HEK293 (cell line): ENCODE measurements at regions not wholly inside any gene's neighbourhood (a gene's known extent, or its start where the extent isn't known, plus 50 kb on each side); places are given as distances from the start of the nearest gene placed in this dataset.
"Not testable (repeated sequence)": the region's sequence is repeated elsewhere in the genome, so short reads cannot be mapped to it uniquely, and the experiment has no call there.

ENCODE experiments used
- CTCF ChIA-PET: fragments of 350-600 bp; formaldehyde crosslinking; extraction: SDS; loops from one replicate; lab custom pipeline; 2021; ENCODE audit warnings: antibody characterized with exemption; lab: Yijun Ruan, JAX
- POLR2A ChIA-PET: fragments of 300-600 bp; formaldehyde crosslinking; extraction: SDS; loops from one replicate; lab custom pipeline; 2020; ENCODE audit warnings: antibody characterized with exemption, inconsistent platforms; lab: Yijun Ruan, JAX
- H3K27ac ChIP-seq: fragments of 200-500 bp; sonication (Bioruptor generic); 2 replicates; pipeline ENCODE4 v1.5.1; 2014; ENCODE audit warnings: low read depth, low read length, control low read depth, inconsistent platforms; ENCODE audit errors: extremely low read depth
- H3K36me3 ChIP-seq, 2 experiments: fragments of 200-500 bp in 1 of 2; sonication (Bioruptor generic) in 1 of 2; 1 replicate in 1 of 2; 2 replicates in 1 of 2; pipeline ENCODE4 v1.5.1; 2014 to 2017; ENCODE audit warnings: inconsistent platforms in 2 of 2, low read length in 2 of 2; ENCODE audit not compliant: control insufficient read depth in 2 of 2, insufficient read depth in 1 of 2
- H3K4me1 ChIP-seq: fragments of 200-500 bp; sonication (Bioruptor generic); 2 replicates; pipeline ENCODE4 v1.5.1; 2014; ENCODE audit warnings: mild to moderate bottlenecking, low read length, inconsistent platforms; ENCODE audit not compliant: control insufficient read depth, insufficient read depth
- H3K4me3 ChIP-seq: 2 replicates; pipeline ENCODE4 v1.5.1; 2011; ENCODE audit warnings: low read depth, mild to moderate bottlenecking, control low read depth, low read length, moderate library complexity
- H3K9me3 ChIP-seq: fragments of 200-500 bp; sonication (Bioruptor generic); 2 replicates; pipeline ENCODE4 v1.5.1; 2014; ENCODE audit warnings: low read depth, low read length, inconsistent platforms; ENCODE audit not compliant: control insufficient read depth, insufficient read depth
- SALL2 ChIP-seq: fragments of 450-650 bp; formaldehyde crosslinking; IDR thresholded peaks from 2 replicates; pipeline ENCODE4 v1.5.0; 2017; ENCODE audit warnings: missing biosample characterization, mild to moderate bottlenecking, missing genetic modification characterization, borderline replicate concordance
- SETDB1 ChIP-seq: IDR thresholded peaks from one replicate; pipeline ENCODE4 v1.6.1; 2017; ENCODE audit warnings: mild to moderate bottlenecking, low read length, moderate library complexity, mixed read lengths; ENCODE audit not compliant: insufficient read length
- ZFP37 ChIP-seq: fragments of 450-650 bp; formaldehyde crosslinking; IDR thresholded peaks from 2 replicates; pipeline ENCODE4 v1.5.1; 2016; ENCODE audit warnings: missing biosample characterization, missing genetic modification characterization
- ZNF26 ChIP-seq: fragments of 450-650 bp; formaldehyde crosslinking; IDR thresholded peaks from 2 replicates; pipeline ENCODE4 v1.5.1; 2016; ENCODE audit warnings: missing biosample characterization, missing genetic modification characterization
- ZNF514 ChIP-seq: fragments of 450-650 bp; formaldehyde crosslinking; IDR thresholded peaks from 2 replicates; pipeline ENCODE4 v1.5.1; 2016; ENCODE audit warnings: missing biosample characterization, missing genetic modification characterization
- ZNF677 ChIP-seq: fragments of 450-650 bp; IDR thresholded peaks from 2 replicates; pipeline ENCODE4 v1.5.0; 2018; ENCODE audit warnings: missing biosample characterization, mild to moderate bottlenecking, missing genetic modification characterization, moderate library complexity
- ZSCAN4 ChIP-seq: fragments of 450-650 bp; formaldehyde crosslinking; IDR thresholded peaks from 2 replicates; pipeline ENCODE4 v1.5.1; 2017; ENCODE audit warnings: missing biosample characterization, missing genetic modification characterization
- ZSCAN5A ChIP-seq: fragments of 450-650 bp; formaldehyde crosslinking; IDR thresholded peaks from 2 replicates; pipeline ENCODE4 v1.5.1; 2016; ENCODE audit warnings: missing biosample characterization, missing genetic modification characterization
- TF ChIP-seq, protein P1 (sequence below): fragments of 450-650 bp; formaldehyde crosslinking; IDR thresholded peaks from 2 replicates; pipeline ENCODE4 v1.5.1; 2016; ENCODE audit warnings: missing biosample characterization, missing genetic modification characterization
- TF ChIP-seq, protein P2 (sequence below): fragments of 450-650 bp; formaldehyde crosslinking; IDR thresholded peaks from 2 replicates; pipeline ENCODE4 v1.5.1; 2016; ENCODE audit warnings: missing biosample characterization, missing genetic modification characterization
- TF ChIP-seq, protein P3 (sequence below): fragments of 450-650 bp; IDR thresholded peaks from 2 replicates; pipeline ENCODE4 v1.5.1; 2018; ENCODE audit warnings: missing biosample characterization, mild to moderate bottlenecking, missing genetic modification characterization

- no peak overlapping the region for H3K27ac ChIP-seq
- H3K4me1 ChIP-seq, result no peaks in the 10 kb centered on the region
- TF ChIP-seq ZNF677 (tag by site-specific recombination) (no peak), ZFP37 (no peak), ZSCAN5A (tag by site-specific recombination) (no peak), SETDB1 (no peak), ZSCAN4 (tag by site-specific recombination) (no peak), ZNF26 (no peak), SALL2 (tag by site-specific recombination) (no peak)
- TF ChIP-seq, protein P1, sequence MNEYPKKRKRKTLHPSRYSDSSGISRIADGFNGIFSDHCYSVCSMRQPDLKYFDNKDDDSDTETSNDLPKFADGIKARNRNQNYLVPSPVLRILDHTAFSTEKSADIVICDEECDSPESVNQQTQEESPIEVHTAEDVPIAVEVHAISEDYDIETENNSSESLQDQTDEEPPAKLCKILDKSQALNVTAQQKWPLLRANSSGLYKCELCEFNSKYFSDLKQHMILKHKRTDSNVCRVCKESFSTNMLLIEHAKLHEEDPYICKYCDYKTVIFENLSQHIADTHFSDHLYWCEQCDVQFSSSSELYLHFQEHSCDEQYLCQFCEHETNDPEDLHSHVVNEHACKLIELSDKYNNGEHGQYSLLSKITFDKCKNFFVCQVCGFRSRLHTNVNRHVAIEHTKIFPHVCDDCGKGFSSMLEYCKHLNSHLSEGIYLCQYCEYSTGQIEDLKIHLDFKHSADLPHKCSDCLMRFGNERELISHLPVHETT, result no peak
- TF ChIP-seq, protein P2, sequence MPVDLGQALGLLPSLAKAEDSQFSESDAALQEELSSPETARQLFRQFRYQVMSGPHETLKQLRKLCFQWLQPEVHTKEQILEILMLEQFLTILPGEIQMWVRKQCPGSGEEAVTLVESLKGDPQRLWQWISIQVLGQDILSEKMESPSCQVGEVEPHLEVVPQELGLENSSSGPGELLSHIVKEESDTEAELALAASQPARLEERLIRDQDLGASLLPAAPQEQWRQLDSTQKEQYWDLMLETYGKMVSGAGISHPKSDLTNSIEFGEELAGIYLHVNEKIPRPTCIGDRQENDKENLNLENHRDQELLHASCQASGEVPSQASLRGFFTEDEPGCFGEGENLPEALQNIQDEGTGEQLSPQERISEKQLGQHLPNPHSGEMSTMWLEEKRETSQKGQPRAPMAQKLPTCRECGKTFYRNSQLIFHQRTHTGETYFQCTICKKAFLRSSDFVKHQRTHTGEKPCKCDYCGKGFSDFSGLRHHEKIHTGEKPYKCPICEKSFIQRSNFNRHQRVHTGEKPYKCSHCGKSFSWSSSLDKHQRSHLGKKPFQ, result no peak
- H3K4me3 ChIP-seq, result no peak overlapping the region
- ChIA-PET CTCF (no interaction called here), POLR2A (no interaction called here)
- no peaks in the 10 kb centered on the region for H3K36me3 ChIP-seq
- no peaks in the 10 kb centered on the region for H3K9me3 ChIP-seq
These were observed 764.8 kb downstream of the RAPGEF2 start for GRCh38 chr4:159867673-159868072.

DNA sequence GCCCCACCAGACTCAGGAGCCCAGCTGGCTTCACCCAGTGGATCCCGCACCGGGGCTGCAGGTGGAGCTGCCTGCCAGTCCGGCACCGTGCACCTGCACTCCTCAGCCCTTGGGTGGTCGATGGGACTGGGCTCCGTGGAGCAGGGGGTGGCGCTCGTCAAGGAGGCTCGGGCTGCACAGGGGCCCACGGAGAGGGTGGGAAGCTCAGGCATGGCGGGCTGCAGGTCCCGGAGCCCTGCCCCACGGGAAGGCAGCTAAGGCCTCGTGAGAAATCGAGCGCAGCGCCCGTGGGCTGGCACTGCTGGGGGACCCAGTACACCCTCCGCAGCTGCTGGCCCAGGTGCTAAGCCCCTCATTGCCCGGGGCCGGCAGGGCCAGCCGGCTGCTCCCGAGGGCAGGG, 766.1 kb downstream of the RAPGEF2 start:
- H3K4me3 ChIP-seq, POLR2A ChIA-PET, H3K4me1 ChIP-seq, H3K9me3 ChIP-seq, CTCF ChIA-PET, H3K27ac ChIP-seq, H3K36me3 ChIP-seq: not testable (repeated sequence)

DNA sequence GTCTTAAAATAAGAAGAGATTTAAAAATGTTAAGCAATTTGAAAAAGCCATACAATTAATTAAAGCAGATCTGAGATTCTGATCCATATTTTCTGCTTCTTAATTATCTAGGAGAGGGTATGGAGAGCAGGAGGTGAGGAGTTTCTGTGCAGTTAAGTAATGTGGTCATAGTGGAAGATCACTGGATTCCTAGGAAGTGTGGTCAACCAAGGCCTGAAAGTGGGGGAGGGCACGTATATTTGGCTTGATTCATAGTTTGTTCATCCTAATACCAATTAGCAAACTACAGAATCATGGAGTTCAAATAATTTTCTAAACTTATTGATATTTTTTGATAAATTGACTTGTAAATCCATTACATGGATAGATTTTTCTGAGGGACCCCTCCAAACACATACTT, 768.3 kb downstream of the RAPGEF2 start:
- TF ChIP-seq, protein P3, sequence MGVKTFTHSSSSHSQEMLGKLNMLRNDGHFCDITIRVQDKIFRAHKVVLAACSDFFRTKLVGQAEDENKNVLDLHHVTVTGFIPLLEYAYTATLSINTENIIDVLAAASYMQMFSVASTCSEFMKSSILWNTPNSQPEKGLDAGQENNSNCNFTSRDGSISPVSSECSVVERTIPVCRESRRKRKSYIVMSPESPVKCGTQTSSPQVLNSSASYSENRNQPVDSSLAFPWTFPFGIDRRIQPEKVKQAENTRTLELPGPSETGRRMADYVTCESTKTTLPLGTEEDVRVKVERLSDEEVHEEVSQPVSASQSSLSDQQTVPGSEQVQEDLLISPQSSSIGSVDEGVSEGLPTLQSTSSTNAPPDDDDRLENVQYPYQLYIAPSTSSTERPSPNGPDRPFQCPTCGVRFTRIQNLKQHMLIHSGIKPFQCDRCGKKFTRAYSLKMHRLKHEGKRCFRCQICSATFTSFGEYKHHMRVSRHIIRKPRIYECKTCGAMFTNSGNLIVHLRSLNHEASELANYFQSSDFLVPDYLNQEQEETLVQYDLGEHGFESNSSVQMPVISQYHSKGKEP (tag by site-specific recombination), result no peak
- TF ChIP-seq ZNF514 (tag by site-specific recombination), result no peak
- ChIA-PET CTCF (interaction anchor here (0.7 kb wide), 1 partner anchor 114 kb away, joined by 4 read pairs; no protein-coding TSS in a partner anchor), POLR2A (no interaction called here)
- Histone ChIP-seq H3K36me3 (no peaks in the 10 kb centered on the region), H3K9me3 (no peaks in the 10 kb centered on the region), H3K27ac (no peak overlapping the region), H3K4me3 (no peak overlapping the region), H3K4me1 (no peaks in the 10 kb centered on the region)
